H9 (cell line): ENCODE measurements at regions not wholly inside any gene's neighbourhood (a gene's known extent, or its start where the extent isn't known, plus 50 kb on each side); places are given as distances from the start of the nearest gene placed in this dataset.

ENCODE experiments used
- DNase-seq: peaks from one replicate; pipeline ENCODE4 v3.0.0-alpha.2; 2017
- H2AFZ ChIP-seq: one replicate; pipeline ENCODE4 v1.6.1; 2013; ENCODE audit warnings: mild to moderate bottlenecking, low read length, control low read depth, moderate library complexity
- H2AK5ac ChIP-seq: 2 replicates; pipeline ENCODE4 v1.6.1; 2013; ENCODE audit warnings: low read length, control low read depth, mixed read lengths; ENCODE audit not compliant: insufficient read length
- H2BK120ac ChIP-seq: one replicate; pipeline ENCODE4 v1.6.1; 2013; ENCODE audit warnings: low read depth, mild to moderate bottlenecking, low read length, control low read depth, inconsistent platforms; ENCODE audit not compliant: poor library complexity, severe bottlenecking
- H2BK12ac ChIP-seq: 2 replicates; pipeline ENCODE4 v1.6.1; 2013; ENCODE audit warnings: low read length, control low read depth, mixed read lengths, low read depth; ENCODE audit not compliant: insufficient read length
- H2BK15ac ChIP-seq: 2 replicates; pipeline ENCODE4 v1.6.1; 2013; ENCODE audit warnings: low read depth, low read length, control low read depth
- H2BK20ac ChIP-seq: one replicate; pipeline ENCODE4 v1.6.1; 2013; ENCODE audit warnings: low read depth, mild to moderate bottlenecking, low read length, control low read depth, inconsistent platforms; ENCODE audit not compliant: poor library complexity, severe bottlenecking
- H2BK5ac ChIP-seq: 2 replicates; pipeline ENCODE4 v1.6.1; 2013; ENCODE audit warnings: low read length, control low read depth, mixed read lengths; ENCODE audit not compliant: insufficient read length
- H3K14ac ChIP-seq: 2 replicates; pipeline ENCODE4 v1.6.1; 2013; ENCODE audit warnings: low read length, control low read depth; ENCODE audit not compliant: insufficient read depth
- H3K18ac ChIP-seq: 2 replicates; pipeline ENCODE4 v1.6.1; 2013; ENCODE audit warnings: low read depth, mild to moderate bottlenecking, mixed read lengths, low read length, control low read depth; ENCODE audit not compliant: insufficient read length
- H3K23ac ChIP-seq: 2 replicates; pipeline ENCODE4 v1.6.1; 2013; ENCODE audit warnings: low read length, control low read depth, mixed read lengths, low read depth; ENCODE audit not compliant: insufficient read length
- H3K23me2 ChIP-seq: 2 replicates; pipeline ENCODE4 v1.6.1; 2013; ENCODE audit warnings: low read depth, mild to moderate bottlenecking, mixed read lengths, low read length, control low read depth; ENCODE audit not compliant: insufficient read length, poor library complexity, severe bottlenecking
- H3K27ac ChIP-seq: 2 replicates; pipeline ENCODE4 v1.5.1; 2013; ENCODE audit warnings: low read length, control low read depth, mixed read lengths, low read depth; ENCODE audit not compliant: insufficient read length
- H3K27me3 ChIP-seq: 2 replicates; pipeline ENCODE4 v1.6.1; 2013; ENCODE audit warnings: low read length, control low read depth, inconsistent platforms; ENCODE audit not compliant: insufficient read depth
- H3K4ac ChIP-seq: 2 replicates; pipeline ENCODE4 v1.6.1; 2013; ENCODE audit warnings: low read depth, mild to moderate bottlenecking, control low read depth, inconsistent platforms, low read length, moderate library complexity
- H3K4me1 ChIP-seq: 2 replicates; pipeline ENCODE4 v1.6.1; 2013; ENCODE audit warnings: low read length, control low read depth, inconsistent platforms; ENCODE audit not compliant: insufficient read depth
- H3K4me2 ChIP-seq: 2 replicates; pipeline ENCODE4 v1.6.1; 2013; ENCODE audit warnings: low read length, control low read depth, mixed read lengths; ENCODE audit not compliant: insufficient read length, insufficient read depth
- H3K56ac ChIP-seq: 2 replicates; pipeline ENCODE4 v1.6.1; 2013; ENCODE audit warnings: low read depth, mild to moderate bottlenecking, mixed read lengths, low read length, control low read depth; ENCODE audit not compliant: insufficient read length
- H3K79me1 ChIP-seq: 2 replicates; pipeline ENCODE4 v1.6.1; 2013; ENCODE audit warnings: low read depth, mild to moderate bottlenecking, moderate library complexity, low read length, control low read depth, inconsistent platforms; ENCODE audit not compliant: insufficient read depth, poor library complexity, severe bottlenecking
- H3K79me2 ChIP-seq: 2 replicates; pipeline ENCODE4 v1.6.1; 2013; ENCODE audit warnings: low read length, control low read depth, inconsistent platforms; ENCODE audit not compliant: insufficient read depth
- H3K9ac ChIP-seq: 2 replicates; pipeline ENCODE4 v1.6.1; 2013; ENCODE audit warnings: low read length, control low read depth, mixed read lengths; ENCODE audit not compliant: insufficient read length; ENCODE audit errors: extremely low read depth
- H3K9me3 ChIP-seq: one replicate; pipeline ENCODE4 v1.6.1; 2013; ENCODE audit warnings: low read depth, low read length, inconsistent platforms; ENCODE audit not compliant: control insufficient read depth
- H3T11ph ChIP-seq: one replicate; pipeline ENCODE4 v1.6.1; 2013; ENCODE audit warnings: mild to moderate bottlenecking, low read length, control low read depth, inconsistent platforms
- H4K20me1 ChIP-seq: one replicate; pipeline ENCODE4 v1.6.1; 2013; ENCODE audit not compliant: control insufficient read depth, insufficient read length, insufficient read depth
- H4K5ac ChIP-seq: 2 replicates; pipeline ENCODE4 v1.6.1; 2013; ENCODE audit warnings: low read depth, mild to moderate bottlenecking, mixed read lengths, low read length, control low read depth; ENCODE audit not compliant: insufficient read length
- H4K8ac ChIP-seq: replicated peaks from 2 replicates; pipeline ENCODE4 v1.6.1; 2013; ENCODE audit warnings: low read length, control low read depth, mixed read lengths, low read depth; ENCODE audit not compliant: insufficient read length
- H4K91ac ChIP-seq: 2 replicates; pipeline ENCODE4 v1.6.1; 2013; ENCODE audit warnings: low read depth, mild to moderate bottlenecking, moderate library complexity, mixed read lengths, low read length, control low read depth; ENCODE audit not compliant: insufficient read length
- H3K27ac Mint-ChIP-seq, 3 experiments: 2 replicates in 2 of 3; 3 replicates in 1 of 3; pipeline ENCODE4 v1.8.0; 2020 to 2021; ENCODE audit warnings: mixed read lengths in 3 of 3, mild to moderate bottlenecking in 1 of 3, moderate library complexity in 1 of 3
- H3K27me3 Mint-ChIP-seq: 2 replicates; pipeline ENCODE4 v1.8.0; 2021; ENCODE audit warnings: low read depth, mild to moderate bottlenecking, moderate library complexity, mixed read lengths
- H3K36me3 Mint-ChIP-seq, 3 experiments: 2 replicates in 2 of 3; 3 replicates in 1 of 3; pipeline ENCODE4 v1.8.0; 2020 to 2021; ENCODE audit warnings: low read depth in 3 of 3, mixed read lengths in 3 of 3; ENCODE audit not compliant: insufficient read depth in 1 of 3
- H3K4me1 Mint-ChIP-seq, 2 experiments: 2 replicates each; pipeline ENCODE4 v1.8.0; 2020; ENCODE audit warnings: mixed read lengths in 2 of 2
- H3K4me3 Mint-ChIP-seq, 2 experiments: 2 replicates in 1 of 2; 3 replicates in 1 of 2; pipeline ENCODE4 v1.8.0; 2020 to 2021; ENCODE audit warnings: mild to moderate bottlenecking in 2 of 2, mixed read lengths in 2 of 2, moderate library complexity in 1 of 2
- H3K9me3 Mint-ChIP-seq, 2 experiments: 2 replicates in 1 of 2; 3 replicates in 1 of 2; pipeline ENCODE4 v1.8.0; 2020; ENCODE audit warnings: mild to moderate bottlenecking in 2 of 2, mixed read lengths in 2 of 2, moderate library complexity in 1 of 2
- CTCF ChIP-seq: fragments of 200-600 bp; sonication (generic); conservative IDR thresholded peaks from 3 replicates; pipeline ENCODE4 v1.8.0; 2021; ENCODE audit warnings: antibody characterized with exemption, mild to moderate bottlenecking
- WGBS: extraction: QIAGEN DNeasy Blood & Tissue Kit; methylation state at CpG from one replicate; pipeline ENCODE4 v1.1.7; 2013; ENCODE audit warnings: missing lambda C conversion rate, low lambda C conversion rate, mixed read lengths; ENCODE audit not compliant: insufficient read length; ENCODE audit errors: extremely low coverage; 5-methylcytosine and 5-hydroxymethylcytosine counted together

- no peak overlapping the region for H3K18ac ChIP-seq
- H2BK120ac ChIP-seq = no peak overlapping the region
- no peak overlapping the region for H4K8ac ChIP-seq
- H2BK15ac ChIP-seq = no peak overlapping the region
- no peak overlapping the region for H2BK12ac ChIP-seq
- no peak overlapping the region for H3K4ac ChIP-seq
- no peak overlapping the region for H3T11ph ChIP-seq
- no peak overlapping the region for H2AFZ ChIP-seq
- H4K20me1 ChIP-seq = no peaks in the 10 kb centered on the region
- no peak overlapping the region for H3K9ac ChIP-seq
- H4K91ac ChIP-seq = no peak overlapping the region
- no peaks in the 10 kb centered on the region for H3K9me3 ChIP-seq
- no peaks in the 10 kb centered on the region for H3K27me3 ChIP-seq
- H3K4me1 Mint-ChIP-seq = peaks cover 5 to 6% of the 10 kb centered on the region in 2 experiments; a peak in 3 of 4 replicates
- no peak overlapping the region for H3K4me3 Mint-ChIP-seq
- no peak for DNase-seq
- H3K4me2 ChIP-seq = no peak overlapping the region
- H3K56ac ChIP-seq = no peak overlapping the region
- no peak for TF ChIP-seq CTCF
- no peaks in the 10 kb centered on the region for H3K23me2 ChIP-seq
- H3K27ac Mint-ChIP-seq = no peak overlapping the region
- no CpG with 5 or more reads among the region's 11 CpGs for WGBS
- no peak overlapping the region for H3K27ac ChIP-seq
- no peak overlapping the region for H3K14ac ChIP-seq
- H3K79me2 ChIP-seq = no peaks in the 10 kb centered on the region
- H2AK5ac ChIP-seq = no peak overlapping the region
- no peaks in the 10 kb centered on the region for H3K9me3 Mint-ChIP-seq
- no peak overlapping the region for H4K5ac ChIP-seq
- H2BK20ac ChIP-seq = no peak overlapping the region
- no peak overlapping the region for H2BK5ac ChIP-seq
- no peaks in the 10 kb centered on the region for H3K36me3 Mint-ChIP-seq
- no peak overlapping the region for H3K23ac ChIP-seq
- no peaks in the 10 kb centered on the region for H3K4me1 ChIP-seq
- H3K79me1 ChIP-seq = no peaks in the 10 kb centered on the region
- no peaks in the 10 kb centered on the region; the same call in 1 of the 2 replicates for H3K27me3 Mint-ChIP-seq
Observed at GRCh38 chr9:7597716-7598115, 201.9 kb downstream of the DMAC1 start.
